ENCODE measurements at regions not wholly inside any gene's neighbourhood (a gene's known extent, or its start where the extent isn't known, plus 50 kb on each side); places are given as distances from the start of the nearest gene placed in this dataset.

DNA sequence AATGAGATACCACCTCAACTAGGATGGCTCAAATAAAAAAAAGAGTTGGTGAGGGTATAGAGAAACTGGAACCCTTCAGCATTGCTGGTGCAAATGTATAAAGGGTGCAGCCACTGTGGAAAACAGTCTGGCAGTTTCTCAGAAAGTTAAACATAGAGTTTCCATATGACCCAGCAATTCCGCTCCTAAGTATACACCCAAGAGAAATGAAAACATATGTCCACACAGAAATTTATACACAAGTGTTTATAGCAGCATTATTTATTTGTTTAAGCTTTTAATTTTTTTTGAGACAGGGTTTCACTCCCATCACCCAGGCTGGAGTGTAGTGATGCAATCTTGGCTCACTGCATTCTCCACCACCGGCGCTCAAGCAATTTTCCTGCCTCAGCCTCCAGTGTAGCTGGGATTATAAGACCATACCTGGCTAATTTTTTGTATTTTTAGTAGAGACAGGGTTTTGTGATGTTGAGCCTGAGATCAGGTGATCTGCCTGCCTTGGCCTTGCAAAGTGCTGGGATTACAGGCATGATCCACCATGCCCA lies 118.2 kb upstream of the KIF5B start:
- DNase-seq = peak in 1 of 10 donors; percentile 16
- intact Hi-C loops (cut with DNase I) = no loop called here

GRCh38 chr10:32171204-32171603 lies 115.0 kb upstream of the KIF5B start:
- DNase-seq = peak in 1 of 10 donors; percentile 2
- intact Hi-C loops (cut with DNase I) = no loop called here

DNA sequence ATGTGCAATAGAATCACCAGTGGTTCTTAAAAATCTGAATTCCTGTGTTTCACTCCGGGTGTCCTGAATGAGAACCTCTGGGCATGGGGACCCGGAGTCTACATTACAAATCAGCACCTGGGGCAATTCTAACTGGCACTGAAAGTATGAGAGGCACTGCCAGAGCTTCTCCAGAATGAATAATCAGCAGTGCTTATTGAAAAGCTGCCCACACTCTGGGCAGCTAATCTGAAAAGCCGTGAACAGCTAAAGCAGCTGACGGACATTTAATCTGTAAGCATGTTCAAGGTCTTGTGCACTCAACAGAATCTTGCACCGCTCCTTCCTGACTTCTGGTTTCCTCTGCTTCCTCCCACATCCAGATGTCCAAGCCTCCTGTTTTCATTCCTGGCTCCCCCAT lies 113.3 kb upstream of the KIF5B start:
- DNase-seq = peak in 2 of 10 donors; percentile 14 to 15
- intact Hi-C loops (cut with DNase I) = no loop called here

- intact Hi-C loops (cut with DNase I) = no loop called here
- peak in 2 of 10 donors; percentile 41 to 46 for DNase-seq
Observed at GRCh38 chr10:32167450-32167849, 111.2 kb upstream of the KIF5B start.

- DNase-seq = peak in 2 of 10 donors; percentile 9 to 11
- intact Hi-C loops (cut with DNase I) = no loop called here
Observed at GRCh38 chr10:32166365-32166764, 110.1 kb upstream of the KIF5B start.

GRCh38 chr10:32163762-32164148 lies 107.5 kb upstream of the KIF5B start:
- intact Hi-C loops (cut with DNase I) = no loop called here
- peak in 1 of 10 donors; percentile 32 for DNase-seq

DNA sequence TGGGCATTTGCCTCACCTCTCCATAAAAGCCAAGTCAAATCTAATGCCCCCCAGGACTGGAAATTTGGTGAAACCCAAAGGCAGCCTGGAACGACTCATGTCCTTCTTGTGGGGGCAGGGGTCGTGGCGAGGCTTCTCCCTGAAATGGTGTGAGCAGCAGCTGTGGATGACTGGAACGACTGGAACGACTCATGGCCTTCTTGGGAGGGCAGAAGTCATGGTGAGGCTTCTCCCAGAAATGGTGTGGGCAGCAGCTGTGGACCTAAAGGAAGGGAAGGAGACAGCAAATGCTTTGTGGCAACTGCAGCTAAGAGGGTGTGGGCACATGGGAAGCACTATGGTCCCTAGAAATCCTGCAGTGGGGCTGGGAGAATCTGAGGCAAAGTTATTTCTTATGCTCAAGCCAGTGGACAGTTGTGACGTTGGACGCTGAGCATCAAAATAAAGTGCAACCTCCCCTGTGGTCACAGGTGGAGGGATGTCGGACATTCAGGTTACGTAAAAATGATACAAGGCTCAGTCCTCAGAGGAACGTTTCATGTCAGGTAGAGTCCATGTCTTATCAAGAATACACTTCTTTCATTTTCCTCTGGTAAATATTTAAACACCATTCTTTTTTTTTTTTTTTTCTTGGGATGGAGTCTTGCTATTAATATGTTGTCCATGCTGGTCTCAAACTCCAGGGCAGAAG lies 107.0 kb upstream of the KIF5B start:
- DNase-seq = peak in 2 of 10 donors; percentile 33 to 45
- intact Hi-C loops (cut with DNase I) = no loop called here

DNA sequence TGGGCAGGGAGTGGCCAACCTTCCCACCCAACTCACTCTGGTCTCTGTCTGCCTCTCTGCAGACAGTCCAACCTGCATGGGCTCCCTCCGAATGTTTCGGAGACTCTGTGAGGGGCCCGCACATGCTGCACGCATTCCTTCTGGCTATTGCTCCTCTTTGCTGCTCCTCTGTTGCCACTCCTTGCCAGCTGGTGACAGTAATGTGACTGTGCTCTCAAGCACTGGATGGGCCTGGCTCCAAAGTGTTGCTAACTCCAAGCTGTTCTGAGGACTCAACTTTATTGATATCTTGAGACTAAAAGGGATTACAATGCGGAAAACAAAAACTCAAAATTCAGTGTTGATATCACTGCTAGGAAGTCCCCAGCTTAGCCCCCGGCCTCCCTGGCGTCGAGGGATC lies 105.4 kb upstream of the KIF5B start:
- DNase-seq = peak in 2 of 10 donors; percentile 14 to 25
- intact Hi-C loops (cut with DNase I) = no loop called here

- no peak for DNase-seq
- intact Hi-C loops (cut with DNase I) = no loop called here
Observed at GRCh38 chr10:32160864-32161263, 104.6 kb upstream of the KIF5B start.

- DNase-seq = peak in 2 of 10 donors; percentile 10
- intact Hi-C loops (cut with DNase I) = no loop called here
Observed at GRCh38 chr10:32159264-32159663, 103.0 kb upstream of the KIF5B start.

- intact Hi-C loops (cut with DNase I) = no loop called here
- no peak for DNase-seq
Observed at GRCh38 chr10:32156031-32156495, 99.8 kb upstream of the KIF5B start.

- DNase-seq = no peak
- intact Hi-C loops (cut with DNase I) = no loop called here
Observed at GRCh38 chr10:32155075-32155516, 98.9 kb upstream of the KIF5B start.

DNA sequence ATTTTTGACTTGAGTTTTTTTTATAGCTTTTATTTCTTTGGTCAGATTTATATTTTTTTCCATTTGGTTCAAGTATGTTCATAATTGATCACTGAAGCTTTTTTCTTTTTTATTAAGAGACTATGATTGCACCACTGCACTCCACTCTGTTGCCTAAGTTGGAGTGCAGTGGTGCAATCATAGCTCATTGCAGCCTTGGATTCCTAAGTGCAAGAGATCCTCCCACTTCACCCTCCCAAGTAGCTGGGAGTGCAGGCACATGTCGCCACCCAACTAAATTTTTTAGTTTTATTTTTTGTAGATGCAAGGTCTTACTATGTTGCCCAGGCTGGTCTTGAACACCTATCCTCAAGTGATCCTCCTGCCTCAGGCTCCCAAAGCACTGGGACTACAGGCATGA lies 97.7 kb upstream of the KIF5B start:
- no peak for DNase-seq

DNA sequence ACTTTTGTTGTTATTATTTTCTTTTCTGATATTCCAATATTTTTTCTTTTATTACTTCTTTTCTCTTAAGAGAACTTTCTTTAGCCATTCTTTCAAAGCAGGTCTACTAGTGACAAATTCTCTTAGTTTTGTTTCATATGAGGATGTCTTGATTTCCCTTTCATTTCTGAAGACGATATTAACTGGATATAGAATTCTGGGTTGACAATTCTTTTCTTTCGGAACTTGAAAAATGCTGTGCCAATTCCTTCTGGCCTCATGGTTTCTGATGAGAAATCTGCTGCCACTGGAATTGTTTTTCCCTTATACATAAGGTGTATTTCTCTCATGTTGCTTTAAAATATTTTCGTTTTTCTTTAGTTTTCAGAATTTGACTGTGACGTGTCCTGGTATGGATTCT lies 97.0 kb upstream of the KIF5B start:
- intact Hi-C loops (cut with DNase I) = no loop called here
- DNase-seq = no peak

More for the DNA sequence above, 97.7 kb upstream of the KIF5B start:
- intact Hi-C loops (cut with DNase I) = no loop called here

- intact Hi-C loops (cut with DNase I) = no loop called here
Observed at GRCh38 chr10:32151871-32152270, 95.6 kb upstream of the KIF5B start.

GRCh38 chr10:32150532-32151101 lies 94.4 kb upstream of the KIF5B start:
- intact Hi-C loops (cut with DNase I) = no loop called here
- DNase-seq = no peak

More at GRCh38 chr10:32151871-32152270, 95.6 kb upstream of the KIF5B start:
- no peak for DNase-seq

DNA sequence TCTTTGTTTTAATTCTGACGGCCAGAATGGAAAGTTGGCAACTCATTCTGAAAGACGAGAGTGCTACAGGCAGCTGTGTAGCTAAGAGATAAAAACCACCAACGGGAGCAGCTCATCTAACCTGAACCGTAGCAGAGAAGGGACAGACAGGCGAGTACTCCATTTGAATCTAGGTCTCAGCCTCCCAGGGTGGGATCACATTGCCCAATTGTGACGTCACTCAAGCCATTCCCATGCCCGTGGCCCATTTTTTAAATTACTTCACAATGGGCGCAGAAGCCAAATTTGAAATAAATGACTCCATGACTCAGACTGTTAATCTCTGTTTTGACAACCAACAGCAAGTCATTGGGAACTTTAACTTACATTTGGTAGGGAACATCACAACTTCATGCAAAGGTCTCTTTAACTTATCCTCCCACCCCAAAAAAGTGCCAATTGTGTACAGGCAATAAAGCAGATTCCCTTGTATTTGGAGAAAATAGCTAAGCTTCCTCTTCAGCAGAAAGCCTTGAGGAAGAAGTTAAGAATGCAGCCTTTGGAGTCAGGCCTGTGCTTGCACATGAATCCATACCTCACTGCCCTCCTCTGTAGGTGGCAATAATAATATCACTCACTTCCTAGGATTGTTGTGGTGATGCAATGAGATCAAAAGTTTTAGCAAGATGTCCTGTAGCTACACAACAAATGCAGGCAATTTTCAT lies 93.2 kb upstream of the KIF5B start:
- intact Hi-C loops (cut with DNase I) = no loop called here
- DNase-seq = no peak

- intact Hi-C loops (cut with DNase I) = no loop called here
- DNase-seq = no peak
Observed at GRCh38 chr10:32148864-32149251, 92.6 kb upstream of the KIF5B start.

DNA sequence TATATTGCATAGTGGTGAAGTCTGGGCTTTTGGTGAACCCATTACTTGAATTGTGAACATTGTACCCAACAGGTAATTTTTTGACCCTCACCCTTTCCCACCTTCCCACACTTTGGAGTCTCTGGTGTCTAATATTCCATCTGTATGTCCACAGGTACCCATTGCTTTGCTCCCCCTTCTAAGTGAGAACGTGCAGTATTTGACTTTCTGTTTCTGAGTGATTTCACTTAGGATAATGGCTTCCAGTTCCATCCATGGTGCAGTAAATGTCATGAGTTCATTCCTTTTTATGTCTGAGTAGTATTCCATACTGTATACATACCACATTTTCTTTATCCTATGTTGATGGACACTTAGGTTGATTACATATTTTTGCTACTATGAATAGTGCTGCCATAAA lies 91.5 kb upstream of the KIF5B start:
- intact Hi-C loops (cut with DNase I) = no loop called here
- DNase-seq = no peak

DNA sequence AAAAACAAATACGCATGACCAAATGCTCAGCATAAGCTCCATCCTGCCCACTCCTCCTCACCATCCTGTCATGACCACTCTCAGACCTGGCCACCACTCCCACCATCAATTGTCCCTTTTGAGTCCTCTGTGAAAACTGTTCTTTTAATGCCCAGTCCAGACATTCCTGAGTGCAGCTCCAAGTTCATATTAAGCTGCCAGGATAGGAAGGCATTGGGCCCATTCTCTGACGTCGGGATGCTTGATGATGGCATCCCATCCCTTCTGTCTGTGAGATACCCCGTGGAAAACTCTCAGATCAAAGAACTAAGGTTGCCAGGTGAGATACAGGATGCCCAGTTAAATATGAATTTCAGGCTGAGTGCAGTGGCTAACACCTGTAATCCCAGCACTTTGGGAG lies 89.9 kb upstream of the KIF5B start:
- no peak for DNase-seq
- intact Hi-C loops (cut with DNase I) = no loop called here
